ENCODE measurements at regions not wholly inside any gene's neighbourhood (a gene's known extent, or its start where the extent isn't known, plus 50 kb on each side); places are given as distances from the start of the nearest gene placed in this dataset.
"Not testable (repeated sequence)": the region's sequence is repeated elsewhere in the genome, so short reads cannot be mapped to it uniquely, and the experiment has no call there.

GRCh38 chr10:114708084-114708483 is 50.0 kb upstream of the ABLIM1 start:
- no peak for DNase-seq

- no peak for DNase-seq
These were observed 50.8 kb upstream of the ABLIM1 start for GRCh38 chr10:114708717-114709335.

GRCh38 chr10:114709984-114710383 is 51.9 kb upstream of the ABLIM1 start:
- no peak for DNase-seq

GRCh38 chr10:114711176-114711868 is 53.2 kb upstream of the ABLIM1 start:
- no peak for DNase-seq

GRCh38 chr10:114711869-114712250 is 53.8 kb upstream of the ABLIM1 start:
- no peak for DNase-seq

- DNase-seq, result no peak
These were observed 55.5 kb upstream of the ABLIM1 start for GRCh38 chr10:114713525-114714090.

DNA sequence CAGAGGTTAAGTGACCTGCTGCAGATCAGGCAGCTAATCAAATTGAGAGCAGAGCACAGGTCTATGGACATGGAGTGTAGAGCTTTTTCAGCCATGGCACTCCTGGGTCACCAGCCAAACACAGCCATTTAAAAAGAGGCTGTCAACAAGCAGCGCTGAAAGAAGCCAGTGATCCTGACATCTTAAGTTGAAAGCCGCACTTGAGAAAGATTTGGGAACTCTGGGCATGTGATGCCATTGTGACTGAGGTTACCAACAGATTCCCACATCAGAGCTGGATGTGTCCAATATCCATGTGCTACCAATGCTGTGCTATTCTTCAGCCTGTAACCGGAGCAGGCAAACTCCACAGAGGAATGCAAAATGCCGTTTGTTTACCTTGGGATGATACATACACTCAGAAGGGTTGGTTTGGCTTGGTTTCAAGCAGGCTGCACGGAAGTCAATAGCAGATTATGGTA is 56.2 kb upstream of the ABLIM1 start:
- DNase-seq, result peak; percentile 82

DNA sequence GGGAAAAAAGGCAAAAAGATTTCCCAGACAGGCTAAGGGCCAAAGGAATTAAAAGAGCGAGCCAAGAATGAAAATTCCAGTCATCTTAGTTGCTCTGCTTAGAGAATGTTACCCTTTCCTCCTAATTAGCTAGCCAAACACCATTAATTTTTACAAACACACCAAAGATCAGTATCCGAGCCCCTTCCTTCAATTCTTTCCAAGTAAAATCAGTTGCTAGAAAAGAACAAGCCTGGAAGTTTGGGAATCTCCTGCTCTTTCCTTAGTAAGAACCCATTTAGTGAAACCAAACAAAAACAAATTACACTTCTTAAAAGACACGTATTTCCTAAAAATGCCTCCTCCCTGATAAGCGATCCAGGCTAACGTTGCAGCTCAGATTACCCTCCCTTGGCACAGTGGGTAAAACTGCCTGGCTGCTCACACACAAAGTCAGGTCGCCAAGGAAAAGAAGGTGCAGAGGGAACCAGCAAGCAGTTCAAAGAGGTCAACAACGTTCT is 57.1 kb upstream of the ABLIM1 start:
- DNase-seq, result no peak

GRCh38 chr10:114716811-114717404 is 58.8 kb upstream of the ABLIM1 start:
- DNase-seq, result no peak

GRCh38 chr10:114717881-114718280 is 59.8 kb upstream of the ABLIM1 start:
- DNase-seq, result not testable (repeated sequence)

GRCh38 chr10:114718374-114718773 is 60.3 kb upstream of the ABLIM1 start:
- no peak for DNase-seq

DNA sequence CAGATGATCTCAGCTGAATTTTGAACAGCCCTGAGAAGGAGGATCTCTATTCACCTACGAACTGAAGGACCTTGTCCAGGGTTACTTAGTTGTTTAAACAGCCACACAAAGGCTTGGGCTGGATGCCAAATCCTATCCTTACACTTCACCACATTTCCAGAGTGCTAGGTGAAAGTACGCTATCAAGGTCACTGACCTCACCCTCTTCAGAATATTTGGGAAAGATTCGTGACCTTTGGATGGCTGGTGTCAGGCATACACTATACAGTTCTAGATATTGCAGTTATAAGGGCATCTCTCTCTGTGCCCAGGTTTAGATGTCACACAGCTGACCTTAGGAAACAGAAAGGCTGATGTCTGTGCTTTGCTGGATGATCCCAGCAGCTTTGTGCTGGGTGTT is 61.2 kb upstream of the ABLIM1 start:
- DNase-seq, result peak; percentile 82

GRCh38 chr10:114720023-114720422 is 61.9 kb upstream of the ABLIM1 start:
- not testable (repeated sequence) for DNase-seq

- DNase-seq, result no peak
These were observed 62.7 kb upstream of the ABLIM1 start for GRCh38 chr10:114720685-114721278.

GRCh38 chr10:114722136-114722535 is 64.1 kb upstream of the ABLIM1 start:
- not testable (repeated sequence) for DNase-seq

GRCh38 chr10:114723361-114723760 is 65.3 kb upstream of the ABLIM1 start:
- DNase-seq, result no peak

- no peak for DNase-seq
These were observed 66.1 kb upstream of the ABLIM1 start for GRCh38 chr10:114723991-114724715.

GRCh38 chr10:114724716-114725106 is 66.6 kb upstream of the ABLIM1 start:
- DNase-seq, result no peak

GRCh38 chr10:114726820-114727271 is 68.8 kb upstream of the ABLIM1 start:
- no peak for DNase-seq

DNA sequence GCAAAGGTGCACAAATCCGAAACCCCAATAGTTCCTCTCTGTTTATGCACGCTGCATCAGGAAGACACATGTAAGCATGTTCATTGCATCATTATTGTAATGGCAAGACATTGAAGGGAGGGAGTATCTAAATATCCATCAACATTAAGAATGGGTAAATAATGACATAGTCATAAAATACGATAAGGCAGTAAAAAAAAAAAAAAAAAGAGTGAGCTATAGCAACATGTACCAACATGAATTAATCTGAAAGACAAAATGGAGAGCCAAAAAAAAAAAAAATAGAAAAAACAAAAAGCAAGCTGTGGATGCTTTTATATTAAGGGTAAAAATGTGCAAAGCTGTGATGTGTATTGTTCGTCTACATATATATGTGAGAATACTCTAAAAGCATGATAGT is 70.2 kb upstream of the ABLIM1 start:
- DNase-seq, result no peak

GRCh38 chr10:114729103-114729659 is 71.1 kb upstream of the ABLIM1 start:
- DNase-seq, result no peak

- no peak for DNase-seq
These were observed 72.2 kb upstream of the ABLIM1 start for GRCh38 chr10:114730291-114730690.
